SHP77 treated with DMSO at 0.1 percent for 48 hours (cell line): ENCODE measurements at regions not wholly inside any gene's neighbourhood (a gene's known extent, or its start where the extent isn't known, plus 50 kb on each side); places are given as distances from the start of the nearest gene placed in this dataset.
A peak's percentile ranks its signal among the peaks of the same experiment; 100 is the strongest.
"Not testable (repeated sequence)": the region's sequence is repeated elsewhere in the genome, so short reads cannot be mapped to it uniquely, and the experiment has no call there.

Source experiments
- DNase-seq: peaks from one replicate; lab custom pipeline; 2025; lab: John Stamatoyannopoulos, UW

- DNase-seq = no peak
These were observed 1295.6 kb upstream of the CITED2 start for GRCh38 chr6:140670021-140670420.

- DNase-seq = no peak
These were observed 1294.9 kb upstream of the CITED2 start for GRCh38 chr6:140669321-140669720.

GRCh38 chr6:140663772-140664171, 1289.3 kb upstream of the CITED2 start:
- no peak for DNase-seq

- DNase-seq = no peak
These were observed 1288.6 kb upstream of the CITED2 start for GRCh38 chr6:140663094-140663493.

GRCh38 chr6:140661691-140662090, 1287.2 kb upstream of the CITED2 start:
- no peak for DNase-seq

GRCh38 chr6:140660295-140660694, 1285.8 kb upstream of the CITED2 start:
- no peak for DNase-seq

- no peak for DNase-seq
These were observed 1279.5 kb upstream of the CITED2 start for GRCh38 chr6:140653972-140654371.

GRCh38 chr6:140653506-140653905, 1279.1 kb upstream of the CITED2 start:
- DNase-seq = no peak

- DNase-seq = not testable (repeated sequence)
These were observed 1275.1 kb upstream of the CITED2 start for GRCh38 chr6:140649502-140649901.

- not testable (repeated sequence) for DNase-seq
These were observed 1272.9 kb upstream of the CITED2 start for GRCh38 chr6:140647322-140647721.

GRCh38 chr6:140644017-140644416, 1269.6 kb upstream of the CITED2 start:
- no peak for DNase-seq

- DNase-seq = no peak
These were observed 1267.0 kb upstream of the CITED2 start for GRCh38 chr6:140641412-140641811.

- peak; percentile 71 for DNase-seq
These were observed 1262.5 kb upstream of the CITED2 start for GRCh38 chr6:140636908-140637402.

GRCh38 chr6:140636271-140636907, 1261.9 kb upstream of the CITED2 start:
- DNase-seq = peak; percentile 41

GRCh38 chr6:140627002-140627401, 1252.6 kb upstream of the CITED2 start:
- no peak for DNase-seq

- no peak for DNase-seq
These were observed 1249.0 kb upstream of the CITED2 start for GRCh38 chr6:140623498-140623897.

- DNase-seq = no peak
These were observed 1246.0 kb upstream of the CITED2 start for GRCh38 chr6:140620496-140620895.

GRCh38 chr6:140609956-140610355, 1235.5 kb upstream of the CITED2 start:
- no peak for DNase-seq

- DNase-seq = no peak
These were observed 1234.9 kb upstream of the CITED2 start for GRCh38 chr6:140609321-140609720.

- no peak for DNase-seq
These were observed 1230.3 kb upstream of the CITED2 start for GRCh38 chr6:140604786-140605185.

- DNase-seq = no peak
These were observed 1228.2 kb upstream of the CITED2 start for GRCh38 chr6:140602431-140603248.

- DNase-seq = no peak
These were observed 1226.8 kb upstream of the CITED2 start for GRCh38 chr6:140601021-140601808.

GRCh38 chr6:140599916-140600315, 1225.5 kb upstream of the CITED2 start:
- no peak for DNase-seq
